ENCODE measurements at regions not wholly inside any gene's neighbourhood (a gene's known extent, or its start where the extent isn't known, plus 50 kb on each side); places are given as distances from the start of the nearest gene placed in this dataset.

DNA sequence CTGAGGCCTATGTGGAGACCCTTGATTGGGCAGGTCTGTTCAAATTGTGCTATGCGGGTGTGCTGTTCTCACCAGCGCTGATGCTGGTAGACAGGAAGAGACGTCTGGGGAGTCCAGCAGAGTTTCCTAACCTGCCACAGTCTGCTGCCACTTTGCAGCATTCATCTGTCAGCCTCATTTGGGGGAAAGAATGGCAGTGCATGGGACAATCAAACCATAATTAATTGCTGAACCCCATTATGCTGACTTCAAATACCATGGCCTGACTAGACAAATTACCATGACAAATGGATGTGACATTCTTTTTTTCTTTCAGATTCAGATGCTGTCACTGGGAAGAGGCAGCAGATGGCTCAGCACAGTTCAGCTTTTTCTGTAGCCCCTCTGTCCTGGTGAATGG lies 171.4 kb upstream of the SYNDIG1 start:
- TF ChIP-seq, protein P1, sequence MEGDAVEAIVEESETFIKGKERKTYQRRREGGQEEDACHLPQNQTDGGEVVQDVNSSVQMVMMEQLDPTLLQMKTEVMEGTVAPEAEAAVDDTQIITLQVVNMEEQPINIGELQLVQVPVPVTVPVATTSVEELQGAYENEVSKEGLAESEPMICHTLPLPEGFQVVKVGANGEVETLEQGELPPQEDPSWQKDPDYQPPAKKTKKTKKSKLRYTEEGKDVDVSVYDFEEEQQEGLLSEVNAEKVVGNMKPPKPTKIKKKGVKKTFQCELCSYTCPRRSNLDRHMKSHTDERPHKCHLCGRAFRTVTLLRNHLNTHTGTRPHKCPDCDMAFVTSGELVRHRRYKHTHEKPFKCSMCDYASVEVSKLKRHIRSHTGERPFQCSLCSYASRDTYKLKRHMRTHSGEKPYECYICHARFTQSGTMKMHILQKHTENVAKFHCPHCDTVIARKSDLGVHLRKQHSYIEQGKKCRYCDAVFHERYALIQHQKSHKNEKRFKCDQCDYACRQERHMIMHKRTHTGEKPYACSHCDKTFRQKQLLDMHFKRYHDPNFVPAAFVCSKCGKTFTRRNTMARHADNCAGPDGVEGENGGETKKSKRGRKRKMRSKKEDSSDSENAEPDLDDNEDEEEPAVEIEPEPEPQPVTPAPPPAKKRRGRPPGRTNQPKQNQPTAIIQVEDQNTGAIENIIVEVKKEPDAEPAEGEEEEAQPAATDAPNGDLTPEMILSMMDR (IDR thresholded peaks at IDR 0.05): no peak
- TF ChIP-seq POLR2A (IDR thresholded peaks at IDR 0.05): no peak
- TF ChIP-seq EP300 (IDR thresholded peaks at IDR 0.05): no peak
